Esophagus squamous epithelium (tissue), 4 donors: ENCODE measurements at regions not wholly inside any gene's neighbourhood (a gene's known extent, or its start where the extent isn't known, plus 50 kb on each side); places are given as distances from the start of the nearest gene placed in this dataset.

ENCODE experiments used
- POLR2A ChIP-seq, 4 donors: fragments of 450-650 bp; IDR thresholded peaks; one replicate each; pipeline ENCODE4 v1.6.1; 2017; ENCODE audit warnings: antibody characterized with exemption in 4 of 4, mild to moderate bottlenecking in 4 of 4, moderate library complexity in 3 of 4
- TF ChIP-seq, protein P1 (sequence below), 6 experiments: fragments of 450-650 bp in 4 of 6; fragments of 200-600 bp in 2 of 6; sonication (generic) in 2 of 6; IDR thresholded peaks; one replicate each; pipeline ENCODE4 v1.5.1; 2016 to 2019; ENCODE audit warnings: antibody characterized with exemption in 6 of 6, mild to moderate bottlenecking in 4 of 6, moderate library complexity in 4 of 6

DNA sequence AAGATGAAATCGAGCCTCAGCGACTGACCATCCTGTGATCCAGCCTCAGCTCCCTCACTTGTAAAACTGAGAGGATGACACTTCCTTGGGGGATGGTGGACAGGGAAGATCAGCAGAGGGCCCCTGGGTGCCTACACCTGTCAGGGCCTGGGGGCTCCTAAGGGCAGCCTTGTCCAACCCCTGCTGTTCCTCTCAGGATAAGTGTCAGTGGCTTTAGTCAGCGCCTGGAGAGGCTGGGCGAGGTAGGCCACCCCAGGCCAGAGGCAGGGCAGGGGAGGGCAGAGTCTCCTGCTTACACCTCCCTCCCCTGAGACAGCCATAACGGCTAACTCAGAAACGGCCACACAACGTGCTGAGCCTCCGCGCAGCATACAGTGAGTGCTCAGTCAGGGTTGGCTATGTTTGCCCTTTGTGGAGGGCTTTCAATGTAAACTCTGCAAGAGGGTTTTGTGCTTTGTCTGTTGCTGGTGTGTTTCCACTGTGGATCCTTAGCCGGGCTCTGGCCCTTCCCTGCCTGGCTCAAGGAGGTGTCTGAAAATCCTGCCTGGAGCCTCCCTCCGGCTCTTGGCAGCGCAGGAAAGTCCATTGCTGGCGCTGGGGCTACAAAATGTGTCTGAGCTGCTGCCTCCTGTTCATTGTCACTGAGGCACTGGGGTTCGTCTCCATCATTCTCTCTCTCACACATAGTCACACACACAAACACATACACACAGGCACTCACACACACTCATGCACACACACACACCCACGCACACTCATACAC is 588.4 kb downstream of the PTPRU start:
- TF ChIP-seq POLR2A (IDR thresholded peaks at IDR 0.05): no peak
- TF ChIP-seq, protein P1, sequence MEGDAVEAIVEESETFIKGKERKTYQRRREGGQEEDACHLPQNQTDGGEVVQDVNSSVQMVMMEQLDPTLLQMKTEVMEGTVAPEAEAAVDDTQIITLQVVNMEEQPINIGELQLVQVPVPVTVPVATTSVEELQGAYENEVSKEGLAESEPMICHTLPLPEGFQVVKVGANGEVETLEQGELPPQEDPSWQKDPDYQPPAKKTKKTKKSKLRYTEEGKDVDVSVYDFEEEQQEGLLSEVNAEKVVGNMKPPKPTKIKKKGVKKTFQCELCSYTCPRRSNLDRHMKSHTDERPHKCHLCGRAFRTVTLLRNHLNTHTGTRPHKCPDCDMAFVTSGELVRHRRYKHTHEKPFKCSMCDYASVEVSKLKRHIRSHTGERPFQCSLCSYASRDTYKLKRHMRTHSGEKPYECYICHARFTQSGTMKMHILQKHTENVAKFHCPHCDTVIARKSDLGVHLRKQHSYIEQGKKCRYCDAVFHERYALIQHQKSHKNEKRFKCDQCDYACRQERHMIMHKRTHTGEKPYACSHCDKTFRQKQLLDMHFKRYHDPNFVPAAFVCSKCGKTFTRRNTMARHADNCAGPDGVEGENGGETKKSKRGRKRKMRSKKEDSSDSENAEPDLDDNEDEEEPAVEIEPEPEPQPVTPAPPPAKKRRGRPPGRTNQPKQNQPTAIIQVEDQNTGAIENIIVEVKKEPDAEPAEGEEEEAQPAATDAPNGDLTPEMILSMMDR (IDR thresholded peaks at IDR 0.05): no peak
